PC-9 (cell line): ENCODE measurements at regions not wholly inside any gene's neighbourhood (a gene's known extent, or its start where the extent isn't known, plus 50 kb on each side); places are given as distances from the start of the nearest gene placed in this dataset.
A peak's percentile ranks its signal among the peaks of the same experiment; 100 is the strongest.

Source experiments
- BruUV-seq: library from RNA; stranded (reverse); fragments of 400-500 nt; replicated peaks from 2 replicates; lab custom pipeline; 2021; lab: Mats Ljungman, UMichigan
- CTCF ChIA-PET: fragments of 300-600 bp; sonication (Branson Sonifier 250); formaldehyde crosslinking; loops from one replicate; lab custom pipeline; 2022; ENCODE audit warnings: antibody characterized with exemption; lab: Charles Lee
- POLR2A ChIA-PET: fragments of 300-600 bp; sonication (Branson Sonifier 250); formaldehyde crosslinking; loops from one replicate; lab custom pipeline; 2022; ENCODE audit warnings: antibody characterized with exemption; ENCODE audit not compliant: unreplicated experiment; lab: Charles Lee
- DNase-seq, 2 experiments: peaks; one replicate each; pipeline versions ENCODE4 v3.0.0 to v3.0.0-alpha.2; 2015 to 2022; ENCODE audit warnings: mixed read lengths in 1 of 2
- H2AFZ ChIP-seq: fragments of 200-600 bp; sonication (generic); 2 replicates; pipeline ENCODE4 v1.8.1; 2017; ENCODE audit warnings: antibody characterized with exemption
- H3F3A ChIP-seq: fragments of 200-600 bp; sonication (generic); 2 replicates; pipeline ENCODE4 v1.8.1; 2017; ENCODE audit warnings: antibody characterized with exemption, mild to moderate bottlenecking, low read depth; ENCODE audit not compliant: insufficient read depth
- H3K27ac ChIP-seq: fragments of 200-600 bp; sonication (generic); 2 replicates; pipeline ENCODE4 v1.6.1; 2016; ENCODE audit warnings: mixed run types
- H3K27me3 ChIP-seq: fragments of 200-600 bp; sonication (generic); 2 replicates; pipeline ENCODE4 v1.6.1; 2016; ENCODE audit warnings: low read depth, mixed run types; ENCODE audit not compliant: insufficient read depth
- H3K36me3 ChIP-seq: fragments of 200-600 bp; sonication (generic); 2 replicates; pipeline ENCODE4 v1.6.1; 2016; ENCODE audit warnings: low read depth, mixed run types
- H3K4me1 ChIP-seq: fragments of 200-600 bp; sonication (generic); replicated peaks from 2 replicates; pipeline ENCODE4 v1.6.1; 2016; ENCODE audit warnings: mixed run types; ENCODE audit not compliant: insufficient read depth
- H3K4me2 ChIP-seq: fragments of 200-600 bp; sonication (generic); 2 replicates; pipeline ENCODE4 v1.6.1; 2017; ENCODE audit warnings: mixed run types
- H3K4me3 ChIP-seq: fragments of 200-600 bp; sonication (generic); 2 replicates; pipeline ENCODE4 v1.6.1; 2016; ENCODE audit warnings: mixed run types
- H3K79me2 ChIP-seq: fragments of 200-600 bp; sonication (generic); 2 replicates; pipeline ENCODE4 v1.6.1; 2017; ENCODE audit warnings: low read depth, mixed run types
- H3K9me2 ChIP-seq: fragments of 200-600 bp; sonication (generic); 2 replicates; pipeline ENCODE4 v1.8.1; 2017; ENCODE audit warnings: mild to moderate bottlenecking; ENCODE audit not compliant: insufficient read depth
- H3K9me3 ChIP-seq: fragments of 200-600 bp; sonication (generic); 2 replicates; pipeline ENCODE4 v1.8.1; 2016; ENCODE audit warnings: low read depth; ENCODE audit not compliant: insufficient read depth
- H4K20me1 ChIP-seq: fragments of 200-600 bp; sonication (generic); 2 replicates; pipeline ENCODE4 v1.8.1; 2017; ENCODE audit not compliant: insufficient read depth
- CTCF ChIP-seq: fragments of 200-600 bp; sonication (generic); conservative IDR thresholded peaks from 2 replicates; pipeline ENCODE4 v1.6.1; 2017; ENCODE audit warnings: mixed run types, antibody characterized with exemption, mild to moderate bottlenecking, moderate library complexity
- EZH2 ChIP-seq: fragments of 200-600 bp; sonication (generic); IDR thresholded peaks from 2 replicates; pipeline ENCODE4 v1.8.0; 2017; ENCODE audit warnings: antibody characterized with exemption, low read depth
- intact Hi-C: fragments of 100-400 bp; cut with micrococcal nuclease; formaldehyde crosslinking; loops from one replicate; pipeline ENCODE4 v1.10.0; 2022; ENCODE audit not compliant: unreplicated experiment

- BruUV-seq = no TSS peak
- POLR2A ChIA-PET = interaction anchor here (0.7 kb wide), 1 partner anchor 9 kb away, joined by 4 read pairs; no protein-coding TSS in a partner anchor
Observed at GRCh38 chr10:110408943-110409342, 88.8 kb upstream of the DUSP5 start.

GRCh38 chr10:110409488-110409887, 88.2 kb upstream of the DUSP5 start:
- intact Hi-C loops = no loop called here
- DNase-seq = no peak
- Histone ChIP-seq H3K4me2 (peak overlapping the region; percentile 52), H4K20me1 (no peaks in the 10 kb centered on the region), H3K36me3 (no peaks in the 10 kb centered on the region), H3K4me1 (peaks cover 80% of the 10 kb centered on the region), H3K27me3 (no peaks in the 10 kb centered on the region), H3K9me3 (no peaks in the 10 kb centered on the region), H3K27ac (peak overlapping the region; percentile 100), H3F3A (peaks cover 53% of the 10 kb centered on the region), H3K9me2 (no peaks in the 10 kb centered on the region), H3K79me2 (peaks cover 6% of the 10 kb centered on the region), H2AFZ (no peak overlapping the region), H3K4me3 (no peak overlapping the region)
- POLR2A ChIA-PET = interaction anchor here (0.8 kb wide), 1 partner anchor 73 kb away, joined by 12 read pairs; no protein-coding TSS in a partner anchor
- TF ChIP-seq EZH2 (no peak), CTCF (no peak)
- CTCF ChIA-PET = no interaction called here
- BruUV-seq = no TSS peak

More at GRCh38 chr10:110408943-110409342, 88.8 kb upstream of the DUSP5 start:
- peaks cover 76% of the 10 kb centered on the region for H3K4me1 ChIP-seq
- no peak overlapping the region for H2AFZ ChIP-seq
- H3K4me2 ChIP-seq = peak overlapping the region; percentile 52
- CTCF ChIA-PET = interaction anchor here (1.2 kb wide), 1 partner anchor 10 kb away, joined by 3 read pairs; no protein-coding TSS in a partner anchor
- no peaks in the 10 kb centered on the region for H3K9me2 ChIP-seq
- H3F3A ChIP-seq = peaks cover 50% of the 10 kb centered on the region
- intact Hi-C loops = loop anchor here (1.0 kb wide), 2 partner anchors 11 to 50 kb away; no protein-coding TSS in a partner anchor
- peak overlapping the region; percentile 100 for H3K27ac ChIP-seq
- no peaks in the 10 kb centered on the region for H3K27me3 ChIP-seq
- no peaks in the 10 kb centered on the region for H3K36me3 ChIP-seq
- H3K4me3 ChIP-seq = no peak overlapping the region
- H3K79me2 ChIP-seq = peaks cover 6% of the 10 kb centered on the region
- DNase-seq = no peak
- no peaks in the 10 kb centered on the region for H3K9me3 ChIP-seq
- no peaks in the 10 kb centered on the region for H4K20me1 ChIP-seq
- TF ChIP-seq EZH2 (no peak), CTCF (no peak)

- Histone ChIP-seq H3K4me3 (no peak overlapping the region), H2AFZ (no peak overlapping the region), H3K27ac (peak overlapping the region; percentile 100), H3K27me3 (no peaks in the 10 kb centered on the region), H4K20me1 (no peaks in the 10 kb centered on the region), H3K4me1 (peaks cover 81% of the 10 kb centered on the region), H3K9me2 (no peaks in the 10 kb centered on the region), H3K4me2 (peak overlapping the region; percentile 52), H3K9me3 (no peaks in the 10 kb centered on the region), H3F3A (peaks cover 55% of the 10 kb centered on the region), H3K36me3 (no peaks in the 10 kb centered on the region), H3K79me2 (peaks cover 6% of the 10 kb centered on the region)
- POLR2A ChIA-PET = interaction anchor here (0.8 to 1.4 kb wide), 2 partner anchors 11 to 73 kb away, joined by 5 to 12 read pairs; no protein-coding TSS in a partner anchor
- intact Hi-C loops = loop anchor here (1.0 to 5.0 kb wide), 3 partner anchors 16 to 203 kb away; partner anchors contain the start of gene MXI1
- no peak for DNase-seq
- CTCF ChIA-PET = no interaction called here
- TSS peak; percentile 54 for BruUV-seq
- TF ChIP-seq CTCF (no peak), EZH2 (no peak)
Observed at GRCh38 chr10:110409926-110410325, 87.8 kb upstream of the DUSP5 start.
